ENCODE measurements at regions not wholly inside any gene's neighbourhood (a gene's known extent, or its start where the extent isn't known, plus 50 kb on each side); places are given as distances from the start of the nearest gene placed in this dataset.

DNA sequence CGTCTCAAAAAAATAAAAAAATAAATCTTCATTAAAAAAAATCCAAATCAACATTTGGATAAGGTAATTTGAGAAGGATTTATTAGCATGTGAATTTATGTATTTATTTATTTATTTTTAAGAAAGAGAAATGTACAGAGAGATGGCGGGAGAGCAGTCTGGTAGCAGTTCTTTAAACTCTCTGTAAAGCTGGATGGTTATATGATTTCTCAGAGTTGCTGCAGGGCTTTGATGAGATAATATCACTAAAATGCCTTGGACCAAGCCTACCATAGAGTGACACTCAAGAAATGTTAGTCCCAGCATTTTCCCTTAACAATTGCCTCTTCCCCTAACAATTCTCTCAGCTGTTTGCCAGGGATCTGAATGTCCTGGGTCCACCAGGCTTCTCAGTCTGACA is 103.4 kb upstream of the LNX1 start:
- TF ChIP-seq, protein P1, sequence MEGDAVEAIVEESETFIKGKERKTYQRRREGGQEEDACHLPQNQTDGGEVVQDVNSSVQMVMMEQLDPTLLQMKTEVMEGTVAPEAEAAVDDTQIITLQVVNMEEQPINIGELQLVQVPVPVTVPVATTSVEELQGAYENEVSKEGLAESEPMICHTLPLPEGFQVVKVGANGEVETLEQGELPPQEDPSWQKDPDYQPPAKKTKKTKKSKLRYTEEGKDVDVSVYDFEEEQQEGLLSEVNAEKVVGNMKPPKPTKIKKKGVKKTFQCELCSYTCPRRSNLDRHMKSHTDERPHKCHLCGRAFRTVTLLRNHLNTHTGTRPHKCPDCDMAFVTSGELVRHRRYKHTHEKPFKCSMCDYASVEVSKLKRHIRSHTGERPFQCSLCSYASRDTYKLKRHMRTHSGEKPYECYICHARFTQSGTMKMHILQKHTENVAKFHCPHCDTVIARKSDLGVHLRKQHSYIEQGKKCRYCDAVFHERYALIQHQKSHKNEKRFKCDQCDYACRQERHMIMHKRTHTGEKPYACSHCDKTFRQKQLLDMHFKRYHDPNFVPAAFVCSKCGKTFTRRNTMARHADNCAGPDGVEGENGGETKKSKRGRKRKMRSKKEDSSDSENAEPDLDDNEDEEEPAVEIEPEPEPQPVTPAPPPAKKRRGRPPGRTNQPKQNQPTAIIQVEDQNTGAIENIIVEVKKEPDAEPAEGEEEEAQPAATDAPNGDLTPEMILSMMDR (IDR thresholded peaks at IDR 0.05 in 4 of 5, conservative IDR thresholded peaks at IDR 0.05 in 1 of 5) = no peak
- TF ChIP-seq POLR2A (IDR thresholded peaks at IDR 0.05) = no peak

Measured in gastrocnemius medialis (tissue), 4 donors.